Neural cell (in vitro differentiated cells): ENCODE measurements at regions not wholly inside any gene's neighbourhood (a gene's known extent, or its start where the extent isn't known, plus 50 kb on each side); places are given as distances from the start of the nearest gene placed in this dataset.

Source experiments
- CTCF ChIP-seq: fragments of 450-650 bp; IDR thresholded peaks from 2 replicates; pipeline ENCODE4 v1.5.1; 2014; ENCODE audit warnings: antibody characterized with exemption, mild to moderate bottlenecking, moderate library complexity; ENCODE audit not compliant: poor library complexity, severe bottlenecking
- EP300 ChIP-seq: fragments of 450-650 bp; conservative IDR thresholded peaks from 2 replicates; pipeline ENCODE4 v1.6.1; 2014; ENCODE audit warnings: antibody characterized with exemption, mild to moderate bottlenecking, moderate library complexity; ENCODE audit not compliant: poor library complexity, severe bottlenecking
- EZH2 ChIP-seq: fragments of 200-600, 300-800 bp; shearing (Covaris generic), sonication (generic); IDR thresholded peaks from 2 replicates; pipeline ENCODE4 v1.6.1; 2014; ENCODE audit warnings: antibody characterized with exemption, low read length, borderline replicate concordance, mild to moderate bottlenecking; ENCODE audit not compliant: insufficient read depth, poor library complexity, severe bottlenecking
- MXI1 ChIP-seq: fragments of 450-650 bp; conservative IDR thresholded peaks from 2 replicates; pipeline ENCODE4 v1.6.1; 2014; ENCODE audit warnings: antibody characterized with exemption, mild to moderate bottlenecking; ENCODE audit not compliant: poor library complexity, severe bottlenecking
- POLR2AphosphoS5 ChIP-seq: IDR thresholded peaks from 2 replicates; pipeline ENCODE4 v1.6.1; 2012
- RAD21 ChIP-seq: fragments of 450-650 bp; conservative IDR thresholded peaks from 2 replicates; pipeline ENCODE4 v1.6.1; 2014; ENCODE audit warnings: antibody characterized with exemption, mild to moderate bottlenecking, moderate library complexity
- SMC3 ChIP-seq: fragments of 450-650 bp; conservative IDR thresholded peaks from 2 replicates; pipeline ENCODE4 v1.6.1; 2014; ENCODE audit warnings: antibody characterized with exemption, mild to moderate bottlenecking, moderate library complexity; ENCODE audit not compliant: poor library complexity
- TAF1 ChIP-seq: IDR thresholded peaks from 2 replicates; pipeline ENCODE4 v1.6.1; 2012; ENCODE audit warnings: low read depth
- TF ChIP-seq, protein P1 (sequence below): IDR thresholded peaks from 2 replicates; pipeline ENCODE4 v1.6.1; 2012; ENCODE audit warnings: borderline replicate concordance

GRCh38 chr16:5412731-5413130, 315.1 kb upstream of the EEF2KMT start:
- TF ChIP-seq EZH2 (no peak), CTCF (peak; percentile 49), EP300 (no peak), POLR2AphosphoS5 (no peak), RAD21 (peak; percentile 50), SMC3 (peak; percentile 41), MXI1 (no peak), TAF1 (no peak)
- TF ChIP-seq, protein P1, sequence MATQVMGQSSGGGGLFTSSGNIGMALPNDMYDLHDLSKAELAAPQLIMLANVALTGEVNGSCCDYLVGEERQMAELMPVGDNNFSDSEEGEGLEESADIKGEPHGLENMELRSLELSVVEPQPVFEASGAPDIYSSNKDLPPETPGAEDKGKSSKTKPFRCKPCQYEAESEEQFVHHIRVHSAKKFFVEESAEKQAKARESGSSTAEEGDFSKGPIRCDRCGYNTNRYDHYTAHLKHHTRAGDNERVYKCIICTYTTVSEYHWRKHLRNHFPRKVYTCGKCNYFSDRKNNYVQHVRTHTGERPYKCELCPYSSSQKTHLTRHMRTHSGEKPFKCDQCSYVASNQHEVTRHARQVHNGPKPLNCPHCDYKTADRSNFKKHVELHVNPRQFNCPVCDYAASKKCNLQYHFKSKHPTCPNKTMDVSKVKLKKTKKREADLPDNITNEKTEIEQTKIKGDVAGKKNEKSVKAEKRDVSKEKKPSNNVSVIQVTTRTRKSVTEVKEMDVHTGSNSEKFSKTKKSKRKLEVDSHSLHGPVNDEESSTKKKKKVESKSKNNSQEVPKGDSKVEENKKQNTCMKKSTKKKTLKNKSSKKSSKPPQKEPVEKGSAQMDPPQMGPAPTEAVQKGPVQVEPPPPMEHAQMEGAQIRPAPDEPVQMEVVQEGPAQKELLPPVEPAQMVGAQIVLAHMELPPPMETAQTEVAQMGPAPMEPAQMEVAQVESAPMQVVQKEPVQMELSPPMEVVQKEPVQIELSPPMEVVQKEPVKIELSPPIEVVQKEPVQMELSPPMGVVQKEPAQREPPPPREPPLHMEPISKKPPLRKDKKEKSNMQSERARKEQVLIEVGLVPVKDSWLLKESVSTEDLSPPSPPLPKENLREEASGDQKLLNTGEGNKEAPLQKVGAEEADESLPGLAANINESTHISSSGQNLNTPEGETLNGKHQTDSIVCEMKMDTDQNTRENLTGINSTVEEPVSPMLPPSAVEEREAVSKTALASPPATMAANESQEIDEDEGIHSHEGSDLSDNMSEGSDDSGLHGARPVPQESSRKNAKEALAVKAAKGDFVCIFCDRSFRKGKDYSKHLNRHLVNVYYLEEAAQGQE = no peak
